22Rv1 (cell line): ENCODE measurements at regions not wholly inside any gene's neighbourhood (a gene's known extent, or its start where the extent isn't known, plus 50 kb on each side); places are given as distances from the start of the nearest gene placed in this dataset.

Experiments used
- H3K27ac ChIP-seq: fragments of 450-650 bp; 2 replicates; pipeline ENCODE4 v1.5.1; 2017
- ZFX ChIP-seq: fragments of 450-650 bp; IDR thresholded peaks from 2 replicates; pipeline ENCODE4 v1.6.1; 2017; ENCODE audit warnings: antibody characterized with exemption, borderline replicate concordance
- TF ChIP-seq, protein P1 (sequence below): fragments of 450-650 bp; IDR thresholded peaks from 2 replicates; pipeline ENCODE4 v1.5.1; 2017; ENCODE audit warnings: mild to moderate bottlenecking

DNA sequence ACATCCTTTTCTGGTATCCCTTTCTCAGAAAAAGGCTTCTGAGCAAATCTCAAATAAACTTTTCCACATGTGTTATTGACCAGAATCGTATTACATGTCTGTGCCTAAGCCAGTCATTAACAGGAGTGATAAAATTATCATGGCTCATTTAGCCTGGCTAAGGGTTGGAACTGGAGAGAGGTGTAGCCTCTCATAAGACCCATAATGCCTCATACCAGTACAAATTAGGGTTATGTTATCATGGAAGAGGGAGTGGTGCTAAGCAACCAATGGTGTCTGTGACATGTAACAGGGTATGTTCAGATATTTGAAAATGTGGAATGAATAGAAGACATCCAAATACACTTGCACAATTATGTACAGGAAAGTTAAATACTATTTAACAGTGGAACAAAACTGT lies 99.6 kb upstream of the CCDC160 start:
- no peak for TF ChIP-seq ZFX
- TF ChIP-seq, protein P1, sequence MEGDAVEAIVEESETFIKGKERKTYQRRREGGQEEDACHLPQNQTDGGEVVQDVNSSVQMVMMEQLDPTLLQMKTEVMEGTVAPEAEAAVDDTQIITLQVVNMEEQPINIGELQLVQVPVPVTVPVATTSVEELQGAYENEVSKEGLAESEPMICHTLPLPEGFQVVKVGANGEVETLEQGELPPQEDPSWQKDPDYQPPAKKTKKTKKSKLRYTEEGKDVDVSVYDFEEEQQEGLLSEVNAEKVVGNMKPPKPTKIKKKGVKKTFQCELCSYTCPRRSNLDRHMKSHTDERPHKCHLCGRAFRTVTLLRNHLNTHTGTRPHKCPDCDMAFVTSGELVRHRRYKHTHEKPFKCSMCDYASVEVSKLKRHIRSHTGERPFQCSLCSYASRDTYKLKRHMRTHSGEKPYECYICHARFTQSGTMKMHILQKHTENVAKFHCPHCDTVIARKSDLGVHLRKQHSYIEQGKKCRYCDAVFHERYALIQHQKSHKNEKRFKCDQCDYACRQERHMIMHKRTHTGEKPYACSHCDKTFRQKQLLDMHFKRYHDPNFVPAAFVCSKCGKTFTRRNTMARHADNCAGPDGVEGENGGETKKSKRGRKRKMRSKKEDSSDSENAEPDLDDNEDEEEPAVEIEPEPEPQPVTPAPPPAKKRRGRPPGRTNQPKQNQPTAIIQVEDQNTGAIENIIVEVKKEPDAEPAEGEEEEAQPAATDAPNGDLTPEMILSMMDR = no peak
- H3K27ac ChIP-seq = no peak overlapping the region

DNA sequence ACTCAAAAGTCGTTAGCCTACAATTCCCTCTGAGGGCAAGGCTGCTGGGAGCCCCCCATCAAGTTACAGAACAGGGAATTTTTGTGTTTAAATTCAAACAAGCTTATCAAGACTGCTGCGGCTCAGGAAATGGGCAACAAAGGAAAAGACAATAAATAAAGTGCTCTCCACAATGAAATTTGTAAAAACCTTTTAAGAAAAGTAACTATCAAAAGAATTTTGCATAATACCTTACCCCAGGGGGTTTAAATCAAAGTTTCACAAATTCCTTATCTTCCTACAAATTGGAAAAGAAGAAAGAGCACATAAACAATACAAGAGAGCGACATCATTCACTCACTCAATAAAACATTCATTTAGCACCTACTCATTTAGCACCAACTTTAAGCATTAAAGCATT lies 97.9 kb upstream of the CCDC160 start:
- no peak overlapping the region for H3K27ac ChIP-seq
- TF ChIP-seq ZFX = no peak
- TF ChIP-seq, protein P1 = no peak

DNA sequence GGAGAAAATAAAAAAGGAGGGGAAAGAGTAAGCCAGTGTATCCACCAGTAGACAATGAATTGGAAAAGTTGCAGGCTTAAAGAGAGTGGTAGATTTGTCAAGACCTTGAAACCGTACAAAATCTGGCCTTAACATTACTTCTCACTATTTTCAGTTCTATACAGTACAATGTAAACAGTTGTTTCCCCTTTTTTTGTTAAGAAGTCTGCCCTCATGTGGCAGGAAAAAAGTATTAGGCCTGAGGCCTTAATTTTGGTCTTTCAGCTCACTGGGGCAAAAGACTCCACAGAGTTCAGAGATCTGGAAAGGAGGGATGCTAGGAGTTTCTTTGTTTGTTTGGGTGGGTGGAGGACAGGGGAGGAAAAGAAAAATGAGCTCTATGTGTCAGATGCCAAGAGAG lies 92.8 kb upstream of the CCDC160 start:
- no peak overlapping the region for H3K27ac ChIP-seq
- TF ChIP-seq, protein P1 = peak; percentile 44
- no peak for TF ChIP-seq ZFX

DNA sequence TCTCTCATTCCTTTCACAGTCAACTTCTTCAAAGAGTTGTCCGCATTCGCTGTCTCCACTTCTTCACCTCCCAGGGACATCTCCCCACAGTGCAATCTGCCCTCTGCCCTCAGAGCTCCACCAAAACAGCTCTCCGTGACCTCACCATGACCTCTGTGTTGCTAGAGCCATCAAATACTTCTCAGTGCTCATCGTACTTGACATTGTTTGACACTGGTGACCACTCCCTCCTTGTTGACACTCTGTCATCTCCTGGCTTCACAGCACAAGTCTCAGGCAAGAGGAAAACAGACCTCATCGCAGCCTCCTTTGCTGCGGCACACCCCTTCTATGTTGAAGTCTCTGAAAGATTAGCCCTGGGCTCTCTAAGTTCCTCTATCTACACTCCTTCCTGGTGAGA lies 90.5 kb upstream of the CCDC160 start:
- TF ChIP-seq ZFX = no peak
- TF ChIP-seq, protein P1 = no peak
- no peak overlapping the region for H3K27ac ChIP-seq

DNA sequence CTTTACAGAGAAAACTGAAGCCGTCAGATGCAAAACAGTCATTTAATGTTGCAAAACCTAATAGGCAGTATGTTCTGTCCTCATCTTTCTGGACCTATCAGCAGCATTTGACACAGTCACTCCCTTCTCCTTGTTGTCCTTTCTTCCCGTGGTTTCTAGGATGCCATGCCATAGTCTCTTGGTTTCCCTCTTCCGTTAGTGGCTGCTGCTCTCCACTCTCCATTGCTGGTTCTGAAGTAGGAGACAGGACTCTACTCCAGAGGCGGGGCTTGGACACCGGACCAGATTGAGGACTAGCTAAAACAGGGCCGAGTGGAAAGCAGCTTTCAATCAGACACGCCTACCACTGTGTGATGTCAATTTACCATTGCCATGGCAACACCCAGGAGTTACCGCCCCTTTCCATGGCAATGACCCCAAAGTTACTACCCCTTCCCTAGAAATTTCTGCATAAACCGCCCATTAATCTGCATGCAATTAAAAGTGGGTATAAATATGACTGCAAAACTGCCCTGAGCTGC lies 88.8 kb upstream of the CCDC160 start:
- TF ChIP-seq ZFX = no peak
- TF ChIP-seq, protein P1 = no peak
- H3K27ac ChIP-seq = no peak overlapping the region

DNA sequence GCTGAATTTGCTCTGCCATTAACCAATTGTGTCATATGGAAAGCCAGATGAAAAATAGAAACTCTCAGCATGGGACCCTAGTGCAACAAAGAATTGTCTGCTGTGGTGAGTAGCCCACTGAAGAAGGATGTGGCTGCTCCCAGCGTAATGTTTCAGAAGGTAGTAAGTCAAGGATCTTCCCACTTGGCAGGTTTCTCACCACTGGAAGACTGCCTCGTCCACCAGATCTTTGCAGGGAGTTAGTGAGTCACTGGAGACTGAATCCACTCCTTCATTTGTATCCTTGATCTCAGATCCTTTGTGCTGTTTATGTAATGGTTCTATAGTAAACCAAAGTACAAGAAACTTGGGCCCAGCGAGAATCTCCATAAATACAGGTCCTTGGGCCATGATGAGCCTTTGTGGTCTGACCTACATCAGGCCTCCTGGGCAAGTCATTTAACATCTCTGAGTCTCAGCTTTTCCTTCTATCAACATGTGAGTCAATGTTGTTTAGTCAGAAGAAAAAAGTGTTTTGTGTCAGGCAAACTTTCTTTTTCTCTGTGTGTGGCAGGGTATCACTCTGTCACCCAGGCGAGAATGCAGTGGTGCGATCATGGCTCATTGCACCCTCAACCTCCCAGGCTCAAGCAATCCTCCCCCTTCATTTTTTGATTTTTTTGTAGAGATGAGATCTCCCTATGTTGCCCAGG lies 78.0 kb upstream of the CCDC160 start:
- no peak for TF ChIP-seq ZFX
- TF ChIP-seq, protein P1 = no peak

DNA sequence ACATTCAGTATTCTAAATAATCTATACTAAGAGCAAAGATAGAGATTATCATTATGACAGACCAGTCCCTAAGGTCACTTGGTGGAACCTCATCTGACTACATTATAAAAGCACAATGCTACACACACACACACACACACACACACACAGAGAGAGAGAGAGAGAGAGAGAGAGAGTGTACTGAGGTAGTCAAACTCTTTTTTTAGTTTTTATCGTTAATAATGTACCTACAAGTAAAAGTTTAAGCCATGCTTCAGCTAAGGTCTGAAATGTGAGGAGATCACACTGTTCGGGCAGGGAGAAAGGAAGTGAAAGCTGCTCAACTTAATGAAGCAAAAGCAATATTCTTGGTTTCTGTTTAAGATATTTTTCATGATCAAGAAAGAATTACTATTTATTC lies 75.8 kb upstream of the CCDC160 start:
- no peak for TF ChIP-seq ZFX
- TF ChIP-seq, protein P1 = no peak
- no peak overlapping the region for H3K27ac ChIP-seq

More for the DNA sequence above, 78.0 kb upstream of the CCDC160 start:
- no peak overlapping the region for H3K27ac ChIP-seq
